ENCODE measurements at regions not wholly inside any gene's neighbourhood (a gene's known extent, or its start where the extent isn't known, plus 50 kb on each side); places are given as distances from the start of the nearest gene placed in this dataset.

GRCh38 chr5:17149786-17150185, 67.6 kb upstream of the BASP1 start:
- H3K9me3 ChIP-seq = no peaks in the 10 kb centered on the region
- TF ChIP-seq CTCF (IDR thresholded peaks at IDR 0.05) = no peak
- H3K4me1 ChIP-seq = no peaks in the 10 kb centered on the region
- no peak for DNase-seq
- H3K27ac ChIP-seq = no peak overlapping the region
- no peaks in the 10 kb centered on the region for H3K27me3 ChIP-seq (ENCODE audit: insufficient read depth in 3 of 3, low read length in 2 of 3)
- H3K4me3 ChIP-seq = no peak overlapping the region
- no peak for ATAC-seq
- intact Hi-C loops (cut with DNase I) = no loop called here
- no peaks in the 10 kb centered on the region for H3K36me3 ChIP-seq (ENCODE audit: insufficient read depth in 1 of 2, low read depth in 1 of 2)

GRCh38 chr5:17150531-17150930, 66.9 kb upstream of the BASP1 start:
- Histone ChIP-seq H3K4me3 (no peak overlapping the region), H3K4me1 (no peaks in the 10 kb centered on the region), H3K27ac (no peak overlapping the region), H3K27me3 (ENCODE audit: insufficient read depth in 3 of 3, low read length in 2 of 3) (no peaks in the 10 kb centered on the region), H3K36me3 (ENCODE audit: insufficient read depth in 1 of 2, low read depth in 1 of 2) (no peaks in the 10 kb centered on the region), H3K9me3 (no peaks in the 10 kb centered on the region)
- DNase-seq = no peak
- intact Hi-C loops (cut with DNase I) = no loop called here
- TF ChIP-seq CTCF (IDR thresholded peaks at IDR 0.05) = no peak
- 41 to 61% (median 58%) methylated on average over 3 of the region's 3 CpGs for WGBS, 3 donors
- no peak for ATAC-seq

- intact Hi-C loops (cut with DNase I) = no loop called here
- 67 to 73% (median 71%) methylated on average over 8 of the region's 8 CpGs for WGBS, 3 donors
- no peak for ATAC-seq
- H3K4me3 ChIP-seq = no peak overlapping the region
- no peaks in the 10 kb centered on the region for H3K36me3 ChIP-seq (ENCODE audit: insufficient read depth in 1 of 2, low read depth in 1 of 2)
- TF ChIP-seq CTCF (IDR thresholded peaks at IDR 0.05) = no peak
- H3K27ac ChIP-seq = no peak overlapping the region
- DNase-seq = no peak
- no peaks in the 10 kb centered on the region for H3K27me3 ChIP-seq (ENCODE audit: insufficient read depth in 3 of 3, low read length in 2 of 3)
- no peaks in the 10 kb centered on the region for H3K9me3 ChIP-seq
- no peaks in the 10 kb centered on the region for H3K4me1 ChIP-seq
These were observed 65.7 kb upstream of the BASP1 start for GRCh38 chr5:17151686-17152085.

- no peaks in the 10 kb centered on the region for H3K27me3 ChIP-seq (ENCODE audit: insufficient read depth in 3 of 3, low read length in 2 of 3)
- H3K27ac ChIP-seq = no peak overlapping the region
- no peak for DNase-seq
- no peaks in the 10 kb centered on the region for H3K4me1 ChIP-seq
- intact Hi-C loops (cut with DNase I) = no loop called here
- H3K36me3 ChIP-seq (ENCODE audit: insufficient read depth in 1 of 2, low read depth in 1 of 2) = no peaks in the 10 kb centered on the region
- TF ChIP-seq CTCF (IDR thresholded peaks at IDR 0.05) = no peak
- no peak for ATAC-seq
- H3K9me3 ChIP-seq = no peaks in the 10 kb centered on the region
- 71 to 78% (median 75%) methylated on average over 5 of the region's 5 CpGs for WGBS, 3 donors
- H3K4me3 ChIP-seq = no peak overlapping the region
These were observed 63.0 kb upstream of the BASP1 start for GRCh38 chr5:17154211-17154996.

GRCh38 chr5:17156463-17156862, 61.0 kb upstream of the BASP1 start:
- intact Hi-C loops (cut with DNase I) = no loop called here
- H3K27me3 ChIP-seq (ENCODE audit: insufficient read depth in 3 of 3, low read length in 2 of 3) = no peaks in the 10 kb centered on the region
- no peaks in the 10 kb centered on the region for H3K36me3 ChIP-seq (ENCODE audit: insufficient read depth in 1 of 2, low read depth in 1 of 2)
- no peak overlapping the region for H3K27ac ChIP-seq
- DNase-seq (no peak), ATAC-seq (no peak)
- WGBS, 3 donors = 73 to 78% (median 75%) methylated on average over 4 of the region's 4 CpGs
- no peaks in the 10 kb centered on the region for H3K4me1 ChIP-seq
- no peaks in the 10 kb centered on the region for H3K9me3 ChIP-seq
- no peak overlapping the region for H3K4me3 ChIP-seq
- TF ChIP-seq CTCF (IDR thresholded peaks at IDR 0.05) = no peak
